Neural crest cell (in vitro differentiated cells): ENCODE measurements at regions not wholly inside any gene's neighbourhood (a gene's known extent, or its start where the extent isn't known, plus 50 kb on each side); places are given as distances from the start of the nearest gene placed in this dataset.

Source experiments
- DNase-seq: peaks from one replicate; pipeline ENCODE4 v3.0.0; 2021; ENCODE audit warnings: low read depth, mixed read lengths, low spot score
- H3K27ac Mint-ChIP-seq: one replicate; pipeline ENCODE4 v1.8.0; 2021; ENCODE audit warnings: mild to moderate bottlenecking, mixed read lengths; ENCODE audit not compliant: unreplicated experiment
- H3K27me3 Mint-ChIP-seq: 2 replicates; pipeline ENCODE4 v1.8.0; 2021; ENCODE audit warnings: low read depth, mild to moderate bottlenecking, mixed read lengths
- H3K36me3 Mint-ChIP-seq: 2 replicates; pipeline ENCODE4 v1.8.0; 2021; ENCODE audit warnings: low read depth, mild to moderate bottlenecking, mixed read lengths
- H3K4me1 Mint-ChIP-seq: 2 replicates; pipeline ENCODE4 v1.8.0; 2021; ENCODE audit warnings: mixed read lengths
- H3K4me3 Mint-ChIP-seq: one replicate; pipeline ENCODE4 v1.8.0; 2021; ENCODE audit warnings: mild to moderate bottlenecking, mixed read lengths
- H3K9me3 Mint-ChIP-seq: 2 replicates; pipeline ENCODE4 v1.8.0; 2021; ENCODE audit warnings: mixed read lengths
- TF ChIP-seq, protein P1 (sequence below): fragments of 200-600 bp; sonication (generic); conservative IDR thresholded peaks from 2 replicates; pipeline ENCODE4 v1.5.0; 2021; ENCODE audit warnings: antibody characterized with exemption, mild to moderate bottlenecking

DNA sequence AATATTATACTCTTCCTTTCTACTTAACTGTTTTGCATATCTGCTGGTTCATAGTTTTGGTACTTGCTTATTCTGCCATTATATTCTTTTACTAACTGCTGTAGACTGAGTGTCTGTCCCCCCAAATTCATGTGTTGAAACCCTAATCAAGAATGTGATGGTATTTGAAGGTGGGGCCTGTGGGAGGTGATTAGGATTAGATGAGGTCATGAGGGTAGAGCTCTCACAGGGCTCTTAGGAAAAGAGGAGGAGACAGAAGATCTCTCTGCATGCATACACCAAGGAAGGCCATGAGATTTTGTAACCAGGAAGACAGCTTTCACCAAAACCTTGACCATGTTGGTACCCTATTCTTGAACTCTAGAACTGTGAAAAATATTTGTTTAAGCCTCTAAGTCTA is 354.1 kb upstream of the B3GALT2 start:
- H3K27ac Mint-ChIP-seq: no peak overlapping the region
- TF ChIP-seq, protein P1, sequence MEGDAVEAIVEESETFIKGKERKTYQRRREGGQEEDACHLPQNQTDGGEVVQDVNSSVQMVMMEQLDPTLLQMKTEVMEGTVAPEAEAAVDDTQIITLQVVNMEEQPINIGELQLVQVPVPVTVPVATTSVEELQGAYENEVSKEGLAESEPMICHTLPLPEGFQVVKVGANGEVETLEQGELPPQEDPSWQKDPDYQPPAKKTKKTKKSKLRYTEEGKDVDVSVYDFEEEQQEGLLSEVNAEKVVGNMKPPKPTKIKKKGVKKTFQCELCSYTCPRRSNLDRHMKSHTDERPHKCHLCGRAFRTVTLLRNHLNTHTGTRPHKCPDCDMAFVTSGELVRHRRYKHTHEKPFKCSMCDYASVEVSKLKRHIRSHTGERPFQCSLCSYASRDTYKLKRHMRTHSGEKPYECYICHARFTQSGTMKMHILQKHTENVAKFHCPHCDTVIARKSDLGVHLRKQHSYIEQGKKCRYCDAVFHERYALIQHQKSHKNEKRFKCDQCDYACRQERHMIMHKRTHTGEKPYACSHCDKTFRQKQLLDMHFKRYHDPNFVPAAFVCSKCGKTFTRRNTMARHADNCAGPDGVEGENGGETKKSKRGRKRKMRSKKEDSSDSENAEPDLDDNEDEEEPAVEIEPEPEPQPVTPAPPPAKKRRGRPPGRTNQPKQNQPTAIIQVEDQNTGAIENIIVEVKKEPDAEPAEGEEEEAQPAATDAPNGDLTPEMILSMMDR: no peak
- DNase-seq: no peak

DNA sequence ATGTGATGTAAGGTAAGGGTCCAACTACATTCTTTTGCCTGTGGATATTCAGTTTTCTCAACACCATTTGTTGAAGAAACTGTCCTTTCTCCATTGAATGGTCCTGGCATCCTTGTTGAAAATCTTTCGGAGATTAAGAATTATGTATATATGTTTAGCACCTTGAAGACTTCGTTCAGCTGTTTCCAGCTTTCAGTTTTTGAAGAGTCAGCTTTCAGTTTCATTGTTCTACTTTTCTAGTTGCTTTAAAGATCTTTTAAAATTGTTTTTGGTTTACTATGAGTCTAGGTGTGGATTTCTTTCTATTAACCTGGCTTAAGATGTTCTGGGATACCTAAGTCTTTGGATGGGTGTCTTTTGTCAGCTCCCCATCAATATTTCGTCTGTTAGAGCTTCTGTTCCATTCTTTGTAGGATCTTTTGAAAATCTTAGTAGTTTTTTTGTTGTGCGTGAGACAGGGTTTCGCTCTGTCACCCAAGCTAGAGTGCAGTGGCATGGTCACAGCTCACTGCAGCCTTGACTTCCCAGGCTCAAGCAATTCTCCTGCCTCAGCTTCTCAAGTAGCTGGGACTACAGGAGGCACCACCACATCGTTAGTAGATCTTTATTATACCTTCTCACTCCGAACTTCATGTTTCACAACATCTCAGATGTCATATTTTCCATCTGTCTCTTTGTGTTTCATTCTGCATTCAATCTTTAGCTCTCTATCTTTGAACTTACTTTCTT is 353.5 kb upstream of the B3GALT2 start:
- H3K36me3 Mint-ChIP-seq: no peaks in the 10 kb centered on the region
- DNase-seq: no peak
- no peaks in the 10 kb centered on the region for H3K4me1 Mint-ChIP-seq
- no peaks in the 10 kb centered on the region for H3K27me3 Mint-ChIP-seq
- TF ChIP-seq, protein P1: no peak
- H3K9me3 Mint-ChIP-seq: no peaks in the 10 kb centered on the region
- H3K27ac Mint-ChIP-seq: no peak overlapping the region
- no peak overlapping the region for H3K4me3 Mint-ChIP-seq

More for the DNA sequence above, 354.1 kb upstream of the B3GALT2 start:
- Mint-ChIP-seq H3K9me3 (no peaks in the 10 kb centered on the region), H3K4me1 (no peaks in the 10 kb centered on the region), H3K4me3 (no peak overlapping the region), H3K27me3 (no peaks in the 10 kb centered on the region), H3K36me3 (no peaks in the 10 kb centered on the region)

DNA sequence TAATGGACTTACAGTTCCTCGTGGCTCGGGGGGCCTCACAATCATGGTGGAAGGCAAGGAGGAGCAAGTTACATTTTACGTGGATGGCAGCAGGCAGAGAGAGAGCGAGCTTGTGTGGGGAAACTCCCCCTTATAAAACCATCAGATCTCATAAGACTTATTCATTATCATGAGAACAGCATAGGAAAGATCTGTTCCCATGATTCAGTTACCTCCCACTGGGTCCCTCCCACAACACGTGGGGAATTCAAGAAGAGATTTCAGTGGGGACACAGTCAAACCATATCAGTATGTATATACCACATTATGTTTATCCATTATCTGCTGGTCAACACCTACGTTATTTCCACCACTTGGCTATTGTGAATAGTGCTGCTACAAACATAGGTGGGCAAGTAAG is 352.3 kb upstream of the B3GALT2 start:
- Mint-ChIP-seq H3K27ac (no peak overlapping the region), H3K36me3 (no peaks in the 10 kb centered on the region), H3K4me3 (no peak overlapping the region), H3K4me1 (no peaks in the 10 kb centered on the region), H3K27me3 (no peaks in the 10 kb centered on the region), H3K9me3 (no peaks in the 10 kb centered on the region)
- TF ChIP-seq, protein P1: no peak
- DNase-seq: no peak

DNA sequence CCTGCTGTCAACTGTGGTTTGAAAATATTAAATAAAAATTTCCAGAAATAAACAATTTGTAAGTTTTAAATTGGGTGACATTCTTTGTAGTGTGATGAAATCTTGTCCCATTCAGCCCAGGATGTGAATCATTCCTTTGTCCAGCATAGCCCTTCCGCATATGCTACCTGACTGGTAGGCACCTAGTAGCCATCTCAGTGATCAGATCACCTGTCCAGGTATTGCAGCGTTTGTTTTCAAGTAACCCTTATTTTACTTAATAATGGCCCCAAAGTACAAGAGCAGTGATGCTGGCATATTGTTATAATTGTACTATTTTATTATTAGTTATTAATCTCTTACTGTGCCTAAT is 351.6 kb upstream of the B3GALT2 start:
- Mint-ChIP-seq H3K4me3 (no peak overlapping the region), H3K27me3 (no peaks in the 10 kb centered on the region), H3K9me3 (no peaks in the 10 kb centered on the region), H3K36me3 (no peaks in the 10 kb centered on the region), H3K27ac (no peak overlapping the region), H3K4me1 (no peaks in the 10 kb centered on the region)
- TF ChIP-seq, protein P1: no peak
- DNase-seq: no peak

DNA sequence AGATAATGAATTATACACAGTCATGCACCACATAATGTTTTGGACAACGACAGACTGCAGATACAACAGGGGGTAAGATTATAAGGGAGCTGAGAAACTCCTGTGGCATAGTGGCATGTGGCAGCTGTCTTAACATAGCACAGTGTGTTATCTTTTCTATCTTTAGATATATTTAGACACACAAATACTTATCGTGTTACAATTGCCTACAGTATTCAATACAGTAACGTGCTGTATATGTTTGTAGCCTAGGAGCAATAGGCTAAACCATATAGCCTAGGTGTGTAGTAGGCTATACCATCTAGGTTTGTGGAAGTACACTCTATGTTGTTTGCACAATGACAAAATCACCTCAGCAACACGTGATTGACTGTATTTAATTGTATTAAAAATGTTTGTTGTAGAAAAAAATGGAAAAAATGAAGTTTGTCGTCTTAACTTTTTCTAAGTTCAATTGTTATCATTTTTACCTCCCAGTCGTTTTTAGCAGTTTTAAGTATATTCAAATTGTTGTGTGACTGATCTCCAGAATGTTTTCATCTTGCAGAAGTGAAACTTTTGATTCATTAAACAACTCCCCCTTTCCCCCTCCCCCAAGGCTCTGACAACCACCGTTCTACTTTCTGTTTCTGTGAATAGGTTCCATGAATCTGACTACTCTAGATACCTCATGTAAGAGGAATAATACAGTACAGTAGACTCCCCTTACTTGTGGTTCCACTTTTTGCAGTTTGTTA is 351.0 kb upstream of the B3GALT2 start:
- no peak overlapping the region for H3K27ac Mint-ChIP-seq
- no peak for DNase-seq
- H3K4me3 Mint-ChIP-seq: no peak overlapping the region
- H3K36me3 Mint-ChIP-seq: no peaks in the 10 kb centered on the region
- TF ChIP-seq, protein P1: no peak
- no peaks in the 10 kb centered on the region for H3K27me3 Mint-ChIP-seq
- no peaks in the 10 kb centered on the region for H3K4me1 Mint-ChIP-seq
- H3K9me3 Mint-ChIP-seq: no peaks in the 10 kb centered on the region
